ENCODE measurements at regions not wholly inside any gene's neighbourhood (a gene's known extent, or its start where the extent isn't known, plus 50 kb on each side); places are given as distances from the start of the nearest gene placed in this dataset.

DNA sequence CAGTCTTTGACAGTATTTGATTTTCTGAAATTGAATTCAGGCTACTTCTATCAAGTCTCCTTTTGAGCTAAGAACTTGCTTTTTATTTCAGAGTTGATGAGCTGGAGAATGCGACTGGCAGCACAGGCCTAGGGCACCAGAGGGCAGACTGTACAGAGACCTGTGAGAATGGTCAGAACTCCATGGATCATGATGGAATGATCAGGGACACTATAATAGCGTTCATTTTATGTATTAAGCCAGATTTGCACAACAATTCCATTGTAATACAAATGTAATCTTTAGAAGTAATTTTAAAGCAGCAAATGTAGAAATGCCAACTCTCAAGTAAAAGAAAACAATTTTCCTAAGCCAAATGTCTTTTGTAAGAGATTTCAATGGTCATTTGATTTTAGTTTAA, 902.4 kb downstream of the NR2F1-AS1 start:
- no peak overlapping the region for H3K4me3 ChIP-seq
- H3K9me3 ChIP-seq: no peaks in the 10 kb centered on the region
- intact Hi-C loops (cut with DNase I): no loop called here
- peaks cover 0 to 4% (median 0%) of the 10 kb centered on the region in 4 donors for H3K4me1 ChIP-seq
- DNase-seq: peak; percentile 21 to 49 (median 47)
- ATAC-seq: peak; percentile 79 to 92 (median 84)
- WGBS (ENCODE audit: insufficient coverage, low coverage, low lambda C conversion rate, missing lambda C conversion rate): 29% methylated on average over 2 of the region's 2 CpGs
- no peaks in the 10 kb centered on the region for H3K36me3 ChIP-seq
- H3K27me3 ChIP-seq: no peaks in the 10 kb centered on the region
- TF ChIP-seq, protein P1, sequence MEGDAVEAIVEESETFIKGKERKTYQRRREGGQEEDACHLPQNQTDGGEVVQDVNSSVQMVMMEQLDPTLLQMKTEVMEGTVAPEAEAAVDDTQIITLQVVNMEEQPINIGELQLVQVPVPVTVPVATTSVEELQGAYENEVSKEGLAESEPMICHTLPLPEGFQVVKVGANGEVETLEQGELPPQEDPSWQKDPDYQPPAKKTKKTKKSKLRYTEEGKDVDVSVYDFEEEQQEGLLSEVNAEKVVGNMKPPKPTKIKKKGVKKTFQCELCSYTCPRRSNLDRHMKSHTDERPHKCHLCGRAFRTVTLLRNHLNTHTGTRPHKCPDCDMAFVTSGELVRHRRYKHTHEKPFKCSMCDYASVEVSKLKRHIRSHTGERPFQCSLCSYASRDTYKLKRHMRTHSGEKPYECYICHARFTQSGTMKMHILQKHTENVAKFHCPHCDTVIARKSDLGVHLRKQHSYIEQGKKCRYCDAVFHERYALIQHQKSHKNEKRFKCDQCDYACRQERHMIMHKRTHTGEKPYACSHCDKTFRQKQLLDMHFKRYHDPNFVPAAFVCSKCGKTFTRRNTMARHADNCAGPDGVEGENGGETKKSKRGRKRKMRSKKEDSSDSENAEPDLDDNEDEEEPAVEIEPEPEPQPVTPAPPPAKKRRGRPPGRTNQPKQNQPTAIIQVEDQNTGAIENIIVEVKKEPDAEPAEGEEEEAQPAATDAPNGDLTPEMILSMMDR (IDR thresholded peaks at IDR 0.05): peak; percentile 25 to 56 (median 52)
- no peak for TF ChIP-seq POLR2A (IDR thresholded peaks at IDR 0.05)
- no peak overlapping the region for H3K27ac ChIP-seq

DNA sequence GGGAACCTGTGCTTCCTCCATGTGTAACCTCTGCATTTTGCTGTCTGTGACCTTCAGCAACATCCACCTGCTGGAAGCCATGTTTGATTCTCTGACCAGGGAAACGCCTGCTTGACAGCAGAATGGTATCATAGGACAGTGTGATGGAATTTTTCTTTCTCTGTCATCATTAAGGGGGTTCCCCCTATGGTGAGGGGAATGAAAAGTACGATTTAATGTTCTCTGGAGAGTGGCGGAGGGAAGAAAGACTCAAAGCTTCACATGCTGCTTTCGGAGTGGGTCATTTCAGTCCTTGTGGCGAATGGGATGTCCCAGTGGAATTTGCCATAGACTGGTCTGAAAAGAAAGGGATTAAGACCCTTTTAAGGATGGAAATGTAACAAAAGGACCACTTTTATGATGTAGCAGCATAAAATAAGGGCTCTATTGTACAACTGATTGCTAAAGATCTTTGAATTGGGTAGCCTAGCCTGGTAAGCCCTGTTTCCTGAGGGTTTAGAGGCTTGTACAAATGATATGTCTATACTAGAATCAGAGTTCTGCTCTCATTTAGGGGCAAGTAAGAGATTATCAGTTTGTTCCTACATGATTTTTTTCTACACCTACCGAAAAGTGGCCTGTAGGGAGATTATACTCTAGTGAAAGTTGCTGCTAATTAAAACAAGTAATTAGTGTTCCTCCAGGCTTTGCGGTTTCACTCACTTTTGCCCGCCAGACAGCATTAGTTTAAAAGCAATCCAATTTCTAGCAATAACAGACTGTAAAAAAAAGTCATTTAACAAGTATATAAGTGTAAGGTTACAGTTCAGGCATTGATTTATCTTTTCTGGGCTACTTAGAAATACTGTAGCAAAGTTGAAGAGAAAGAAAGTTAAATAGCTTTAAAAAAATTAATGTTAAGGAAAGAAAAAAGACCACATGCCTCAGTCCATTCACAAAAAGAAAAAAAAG, 904.5 kb downstream of the NR2F1-AS1 start:
- Histone ChIP-seq H3K27ac (no peak overlapping the region), H3K36me3 (no peaks in the 10 kb centered on the region), H3K4me1 (peaks cover 0 to 4% (median 0%) of the 10 kb centered on the region in 4 donors), H3K9me3 (no peaks in the 10 kb centered on the region), H3K4me3 (no peak overlapping the region), H3K27me3 (no peaks in the 10 kb centered on the region)
- TF ChIP-seq, protein P1 (IDR thresholded peaks at IDR 0.05): no peak
- no peak for TF ChIP-seq POLR2A (IDR thresholded peaks at IDR 0.05)
- intact Hi-C loops (cut with DNase I): no loop called here
- 79% methylated on average over 8 of the region's 8 CpGs for WGBS (ENCODE audit: insufficient coverage, low coverage, low lambda C conversion rate, missing lambda C conversion rate)
- DNase-seq (no peak), ATAC-seq (no peak)

DNA sequence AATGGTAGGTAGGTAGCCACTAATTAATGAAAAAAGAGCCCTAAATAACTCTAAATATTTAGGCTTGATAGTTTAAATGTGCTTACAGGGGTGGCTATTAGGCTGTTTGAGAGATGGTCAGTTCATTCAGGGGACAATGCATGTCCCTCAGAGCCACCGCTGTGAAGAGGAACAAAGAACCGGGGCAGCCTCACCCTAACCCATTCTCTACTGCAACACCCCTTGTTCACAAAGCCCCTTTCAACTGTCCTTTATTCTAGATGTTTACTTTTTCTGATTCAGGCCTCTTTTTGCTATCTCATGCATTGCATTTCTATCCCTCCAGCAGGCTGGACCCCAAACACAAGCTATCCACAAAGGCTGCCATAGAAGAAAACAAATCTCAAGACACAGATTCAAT, 906.7 kb downstream of the NR2F1-AS1 start:
- H3K27me3 ChIP-seq: no peaks in the 10 kb centered on the region
- H3K36me3 ChIP-seq: no peaks in the 10 kb centered on the region
- DNase-seq (no peak), ATAC-seq (no peak)
- 71% methylated on average over 2 of the region's 2 CpGs for WGBS (ENCODE audit: insufficient coverage, low coverage, low lambda C conversion rate, missing lambda C conversion rate)
- TF ChIP-seq, protein P1 (IDR thresholded peaks at IDR 0.05): no peak
- no peak for TF ChIP-seq POLR2A (IDR thresholded peaks at IDR 0.05)
- no peak overlapping the region for H3K27ac ChIP-seq
- no peaks in the 10 kb centered on the region for H3K9me3 ChIP-seq
- intact Hi-C loops (cut with DNase I): no loop called here
- H3K4me3 ChIP-seq: no peak overlapping the region
- peaks cover 0 to 4% (median 0%) of the 10 kb centered on the region in 4 donors for H3K4me1 ChIP-seq

DNA sequence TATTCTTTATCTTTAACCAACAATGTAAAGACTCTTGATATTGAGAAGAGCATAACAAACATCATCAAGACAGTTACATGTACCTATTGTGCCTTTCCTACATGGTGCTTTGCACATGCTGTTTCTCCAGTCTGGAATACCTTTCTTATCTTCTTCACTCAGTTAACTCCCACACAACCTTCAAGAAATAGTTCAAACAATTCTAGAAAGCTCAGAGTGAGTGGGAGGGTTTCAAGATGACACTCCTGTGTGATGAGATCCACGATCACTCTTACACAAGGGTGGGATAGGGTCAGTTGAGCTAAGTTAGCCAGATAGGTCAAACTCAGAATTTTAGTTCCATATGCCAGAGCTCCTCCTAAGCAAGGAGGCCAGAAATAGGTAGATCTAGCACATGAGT, 915.5 kb downstream of the NR2F1-AS1 start:
- Histone ChIP-seq H3K4me3 (no peak overlapping the region), H3K27ac (no peak overlapping the region), H3K36me3 (no peaks in the 10 kb centered on the region), H3K9me3 (no peaks in the 10 kb centered on the region), H3K4me1 (no peaks in the 10 kb centered on the region), H3K27me3 (no peaks in the 10 kb centered on the region)
- DNase-seq (no peak), ATAC-seq (no peak)
- intact Hi-C loops (cut with DNase I): no loop called here
- TF ChIP-seq, protein P1 (IDR thresholded peaks at IDR 0.05): no peak
- 50% methylated on average over 1 of the region's 1 CpG for WGBS (ENCODE audit: insufficient coverage, low coverage, low lambda C conversion rate, missing lambda C conversion rate)
